Pancreas (tissue), 10 donors: ENCODE measurements at regions not wholly inside any gene's neighbourhood (a gene's known extent, or its start where the extent isn't known, plus 50 kb on each side); places are given as distances from the start of the nearest gene placed in this dataset.
A peak's percentile ranks its signal among the peaks of the same experiment; 100 is the strongest.

Experiments used
- ATAC-seq, 4 donors: fragments of 200-7000 bp; cut with Tn5 transposase; one replicate each; pipeline versions ENCODE4 v1.8.0 to v1.9.1; 2020; ENCODE audit warnings: mild to moderate bottlenecking in 4 of 4, moderate library complexity in 4 of 4
- DNase-seq, 6 donors: peaks; one replicate each; pipeline ENCODE4 v3.0.0-alpha.2; 2020
- FAIRE-seq: peaks from 2 replicates; lab custom pipeline; 2012; peaks lifted over from hg19 to GRCh38; lab: Jason Lieb, UNC
- H3K27ac ChIP-seq, 4 donors: fragments of 200-600 bp; sonication (generic); 1 replicate in 3 of 4; 2 replicates in 1 of 4; pipeline versions ENCODE4 v1.5.0 to v1.8.0; 2020
- H3K27me3 ChIP-seq, 4 donors: fragments of 200-600 bp; one replicate each; pipeline ENCODE4 v1.8.0; 2021
- H3K36me3 ChIP-seq, 3 donors: fragments of 200-600 bp; sonication (generic) in 1 of 3; one replicate each; pipeline versions ENCODE4 v1.5.0 to v1.8.0; 2020 to 2021
- H3K4me1 ChIP-seq, 3 donors: fragments of 200-600 bp; one replicate each; pipeline ENCODE4 v1.8.0; 2021
- H3K4me3 ChIP-seq, 4 donors: fragments of 200-600 bp; sonication (generic) in 2 of 4; one replicate each; pipeline versions ENCODE4 v1.5.0 to v1.8.0; 2020 to 2021
- H3K9me3 ChIP-seq, 4 donors: fragments of 200-600 bp; one replicate each; pipeline ENCODE4 v1.8.0; 2021
- WGBS, 2 donors: extraction: QIAGEN DNeasy Blood & Tissue Kit; methylation state at CpG; one replicate each; pipeline ENCODE4 v1.1.7; 2013; 5-methylcytosine and 5-hydroxymethylcytosine counted together
- intact Hi-C, 3 donors: fragments of 100-400 bp; cut with DNase I; formaldehyde crosslinking; loops; one replicate each; pipeline versions ENCODE4 v1.11.1 to v1.14.2; 2022
- TF ChIP-seq, protein P1 (sequence below), 4 donors: fragments of 200-600 bp; sonication (generic) in 3 of 4; IDR thresholded peaks; one replicate each; pipeline versions ENCODE4 v1.5.0 to v1.8.0; 2021; ENCODE audit warnings: antibody characterized with exemption in 4 of 4
- donor health status: healthy with polysubstance abuse.
- donor health status: DM: no; HTN: no; CAD: no; lungs with moderate emphysema.
- donor health status: DM: no; HTN: no; CAD: no.
- donor health status: control.
- donor health status: control.
- donor health status: Bipolar disorder and iron deficiency.
- donor health status: DM: yes; HTN: yes; CAD: no.
- donor health status: DM: no; HTN: no; CAD: no.
- donor health status: DM: no; HTN: no; CAD: no.
- donor health status: DM: yes; HTN: yes; CAD: no.

GRCh38 chr14:101325319-101325718, 236.0 kb upstream of the DIO3 start:
- no peak for DNase-seq
- Histone ChIP-seq H3K27me3 (no peaks in the 10 kb centered on the region), H3K36me3 (no peaks in the 10 kb centered on the region), H3K4me1 (peaks cover 3 to 5% (median 4%) of the 10 kb centered on the region in 3 donors), H3K9me3 (no peaks in the 10 kb centered on the region), H3K4me3 (no peak overlapping the region), H3K27ac (no peak overlapping the region)
- no peak for ATAC-seq
- WGBS, 2 donors = 23 to 36% methylated on average over 4 of the region's 4 CpGs
- intact Hi-C loops = no loop called here
- TF ChIP-seq, protein P1, sequence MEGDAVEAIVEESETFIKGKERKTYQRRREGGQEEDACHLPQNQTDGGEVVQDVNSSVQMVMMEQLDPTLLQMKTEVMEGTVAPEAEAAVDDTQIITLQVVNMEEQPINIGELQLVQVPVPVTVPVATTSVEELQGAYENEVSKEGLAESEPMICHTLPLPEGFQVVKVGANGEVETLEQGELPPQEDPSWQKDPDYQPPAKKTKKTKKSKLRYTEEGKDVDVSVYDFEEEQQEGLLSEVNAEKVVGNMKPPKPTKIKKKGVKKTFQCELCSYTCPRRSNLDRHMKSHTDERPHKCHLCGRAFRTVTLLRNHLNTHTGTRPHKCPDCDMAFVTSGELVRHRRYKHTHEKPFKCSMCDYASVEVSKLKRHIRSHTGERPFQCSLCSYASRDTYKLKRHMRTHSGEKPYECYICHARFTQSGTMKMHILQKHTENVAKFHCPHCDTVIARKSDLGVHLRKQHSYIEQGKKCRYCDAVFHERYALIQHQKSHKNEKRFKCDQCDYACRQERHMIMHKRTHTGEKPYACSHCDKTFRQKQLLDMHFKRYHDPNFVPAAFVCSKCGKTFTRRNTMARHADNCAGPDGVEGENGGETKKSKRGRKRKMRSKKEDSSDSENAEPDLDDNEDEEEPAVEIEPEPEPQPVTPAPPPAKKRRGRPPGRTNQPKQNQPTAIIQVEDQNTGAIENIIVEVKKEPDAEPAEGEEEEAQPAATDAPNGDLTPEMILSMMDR (IDR thresholded peaks at IDR 0.05) = no peak
- FAIRE-seq = no peak

DNA sequence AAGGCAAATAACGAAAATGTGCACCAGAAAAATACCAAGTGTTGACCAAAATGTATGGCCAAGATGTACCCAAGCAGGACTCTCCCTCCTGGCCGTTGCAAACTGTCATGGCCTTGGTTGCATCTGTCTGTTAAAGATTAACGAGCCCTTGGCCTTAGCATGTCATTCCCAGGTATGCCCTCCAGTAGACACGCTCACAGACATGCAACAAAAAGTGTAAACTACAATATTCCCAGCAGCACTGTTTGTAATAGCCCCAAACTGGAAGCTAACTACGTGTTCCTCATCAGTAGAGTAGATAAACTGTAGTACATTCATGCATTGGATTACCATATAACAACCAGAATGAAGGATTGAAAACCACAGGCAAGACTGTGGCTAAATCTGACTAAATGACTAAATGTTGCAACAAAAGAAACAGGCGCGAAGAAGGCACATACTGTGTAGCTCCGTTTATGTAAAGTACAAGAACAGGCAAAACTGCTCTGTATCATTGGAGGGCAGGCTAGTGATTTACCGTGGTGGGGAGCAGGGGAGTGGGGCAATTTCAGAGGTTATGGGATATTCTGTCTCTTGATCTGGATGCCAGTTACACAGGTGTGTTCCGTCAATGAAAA, 232.8 kb upstream of the DIO3 start:
- TF ChIP-seq, protein P1 (IDR thresholded peaks at IDR 0.05) = no peak
- 32 to 46% methylated on average over 10 of the region's 10 CpGs for WGBS, 2 donors
- Histone ChIP-seq H3K9me3 (no peaks in the 10 kb centered on the region), H3K27ac (no peak overlapping the region), H3K4me1 (peaks cover 3 to 5% (median 4%) of the 10 kb centered on the region in 3 donors), H3K36me3 (no peaks in the 10 kb centered on the region), H3K27me3 (no peaks in the 10 kb centered on the region), H3K4me3 (no peak overlapping the region)
- intact Hi-C loops = no loop called here
- FAIRE-seq = no peak
- ATAC-seq = peak; percentile 69 to 95 (median 88)
- peak in 1 of 6 donors; percentile 16 for DNase-seq

- intact Hi-C loops = no loop called here
- Histone ChIP-seq H3K4me1 (peaks cover 3 to 11% (median 4%) of the 10 kb centered on the region in 3 donors), H3K27ac (no peak overlapping the region), H3K9me3 (no peaks in the 10 kb centered on the region), H3K27me3 (no peaks in the 10 kb centered on the region), H3K36me3 (no peaks in the 10 kb centered on the region), H3K4me3 (no peak overlapping the region)
- DNase-seq (no peak), FAIRE-seq (no peak), ATAC-seq (no peak)
- WGBS, 2 donors = 89% methylated on average over 22 of the region's 22 CpGs
- TF ChIP-seq, protein P1 (IDR thresholded peaks at IDR 0.05) = no peak
Measured at GRCh38 chr14:101330416-101331140, 230.7 kb upstream of the DIO3 start.

DNA sequence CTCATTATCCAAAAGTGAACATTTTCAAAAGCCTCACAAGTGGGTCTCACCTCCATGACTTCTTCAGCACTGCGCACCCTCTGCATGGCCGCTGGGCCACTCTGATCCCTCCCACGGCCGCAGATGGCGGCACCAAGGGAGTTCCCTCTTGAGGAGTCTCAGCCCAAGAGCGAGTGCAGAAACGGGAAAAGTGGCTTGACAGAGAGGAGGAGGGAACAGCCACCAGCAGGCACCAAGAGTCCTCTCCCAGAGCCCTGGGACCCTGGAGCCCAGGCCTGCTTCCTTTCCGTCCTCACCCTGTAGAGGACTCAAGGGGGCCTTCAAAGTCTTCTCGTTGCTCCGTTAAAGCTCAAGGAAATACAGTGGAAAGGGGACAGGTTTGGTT, 230.2 kb upstream of the DIO3 start:
- Histone ChIP-seq H3K9me3 (no peaks in the 10 kb centered on the region), H3K4me1 (peaks cover 3 to 17% (median 4%) of the 10 kb centered on the region in 3 donors), H3K27ac (no peak overlapping the region), H3K27me3 (no peaks in the 10 kb centered on the region), H3K4me3 (no peak overlapping the region), H3K36me3 (no peaks in the 10 kb centered on the region)
- FAIRE-seq (no peak), ATAC-seq (no peak), DNase-seq (no peak)
- intact Hi-C loops = no loop called here
- 80 to 92% methylated on average over 10 of the region's 10 CpGs for WGBS, 2 donors
- TF ChIP-seq, protein P1 (IDR thresholded peaks at IDR 0.05) = no peak

- Histone ChIP-seq H3K27me3 (no peaks in the 10 kb centered on the region), H3K36me3 (no peaks in the 10 kb centered on the region), H3K4me1 (peaks cover 3 to 20% (median 4%) of the 10 kb centered on the region in 3 donors), H3K9me3 (no peaks in the 10 kb centered on the region), H3K27ac (no peak overlapping the region), H3K4me3 (no peak overlapping the region)
- ATAC-seq = no peak
- no peak for FAIRE-seq
- no peak for DNase-seq
- TF ChIP-seq, protein P1 (IDR thresholded peaks at IDR 0.05) = no peak
- WGBS, 2 donors = 81 to 87% methylated on average over 6 of the region's 6 CpGs
- intact Hi-C loops = no loop called here
Measured at GRCh38 chr14:101331661-101332169, 229.6 kb upstream of the DIO3 start.
